ENCODE measurements at regions not wholly inside any gene's neighbourhood (a gene's known extent, or its start where the extent isn't known, plus 50 kb on each side); places are given as distances from the start of the nearest gene placed in this dataset.

DNA sequence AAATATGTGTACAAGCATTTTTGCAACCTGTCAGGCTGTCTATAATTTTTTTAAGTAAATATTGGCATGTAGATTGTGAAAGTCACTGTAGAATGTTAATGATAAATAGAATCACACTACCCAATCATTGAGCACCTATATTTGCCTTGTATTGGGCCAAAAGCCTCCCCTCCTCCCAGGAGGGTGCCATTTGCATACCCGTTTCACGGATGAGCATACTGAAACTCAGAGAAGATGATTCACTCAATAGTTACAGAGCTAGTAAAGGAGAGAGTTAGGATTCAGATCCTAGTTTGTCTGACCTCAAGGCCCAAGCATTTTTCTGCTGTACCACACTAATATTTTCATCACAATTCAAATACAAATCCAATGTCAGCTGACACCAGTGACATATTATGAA lies 299.7 kb upstream of the CDH11 start:
- TF ChIP-seq CTCF (IDR thresholded peaks at IDR 0.05) (no peak), POLR2A (IDR thresholded peaks at IDR 0.05) (no peak)
- H3K4me3 ChIP-seq = no peak overlapping the region
- H3K36me3 ChIP-seq = no peaks in the 10 kb centered on the region
- H3K9me3 ChIP-seq = no peaks in the 10 kb centered on the region
- no peak overlapping the region for H3K27ac ChIP-seq
- no peaks in the 10 kb centered on the region for H3K4me1 ChIP-seq
- no peaks in the 10 kb centered on the region for H3K27me3 ChIP-seq
- intact Hi-C loops (cut with DNase I; ENCODE audit: low total_unique reads) = no loop called here
- no peak for DNase-seq

GRCh38 chr16:65418435-65418834 lies 296.6 kb upstream of the CDH11 start:
- Histone ChIP-seq H3K27me3 (no peaks in the 10 kb centered on the region), H3K27ac (no peak overlapping the region), H3K4me1 (no peaks in the 10 kb centered on the region), H3K9me3 (no peaks in the 10 kb centered on the region), H3K36me3 (no peaks in the 10 kb centered on the region), H3K4me3 (no peak overlapping the region)
- intact Hi-C loops (cut with DNase I; ENCODE audit: low total_unique reads) = no loop called here
- TF ChIP-seq POLR2A (IDR thresholded peaks at IDR 0.05) = no peak
- no peak for TF ChIP-seq CTCF (IDR thresholded peaks at IDR 0.05)
- no peak for DNase-seq

DNA sequence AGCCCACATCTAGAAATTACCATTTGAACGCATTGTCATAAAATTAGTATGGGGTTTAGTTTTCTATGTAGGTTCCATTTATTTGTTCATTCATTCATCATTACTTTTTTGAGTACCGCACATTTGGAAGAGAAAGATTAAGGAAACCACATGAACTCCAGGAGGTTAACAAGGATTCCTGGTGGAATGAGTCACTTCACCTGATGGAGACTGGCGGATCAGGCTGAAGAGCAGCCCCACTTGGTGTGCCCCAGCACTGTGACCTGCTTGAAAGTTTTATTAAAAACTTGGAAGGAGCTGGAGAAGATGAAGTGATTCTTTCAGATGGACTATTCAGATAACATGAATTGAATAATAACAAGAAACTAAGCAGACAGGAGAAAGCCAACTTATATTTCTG lies 293.6 kb upstream of the CDH11 start:
- no peaks in the 10 kb centered on the region for H3K27me3 ChIP-seq
- no peaks in the 10 kb centered on the region for H3K9me3 ChIP-seq
- TF ChIP-seq POLR2A (IDR thresholded peaks at IDR 0.05) (no peak), CTCF (IDR thresholded peaks at IDR 0.05) (no peak)
- H3K27ac ChIP-seq = no peak overlapping the region
- H3K4me3 ChIP-seq = no peak overlapping the region
- DNase-seq = no peak
- H3K36me3 ChIP-seq = no peaks in the 10 kb centered on the region
- intact Hi-C loops (cut with DNase I; ENCODE audit: low total_unique reads) = no loop called here
- no peaks in the 10 kb centered on the region for H3K4me1 ChIP-seq

DNA sequence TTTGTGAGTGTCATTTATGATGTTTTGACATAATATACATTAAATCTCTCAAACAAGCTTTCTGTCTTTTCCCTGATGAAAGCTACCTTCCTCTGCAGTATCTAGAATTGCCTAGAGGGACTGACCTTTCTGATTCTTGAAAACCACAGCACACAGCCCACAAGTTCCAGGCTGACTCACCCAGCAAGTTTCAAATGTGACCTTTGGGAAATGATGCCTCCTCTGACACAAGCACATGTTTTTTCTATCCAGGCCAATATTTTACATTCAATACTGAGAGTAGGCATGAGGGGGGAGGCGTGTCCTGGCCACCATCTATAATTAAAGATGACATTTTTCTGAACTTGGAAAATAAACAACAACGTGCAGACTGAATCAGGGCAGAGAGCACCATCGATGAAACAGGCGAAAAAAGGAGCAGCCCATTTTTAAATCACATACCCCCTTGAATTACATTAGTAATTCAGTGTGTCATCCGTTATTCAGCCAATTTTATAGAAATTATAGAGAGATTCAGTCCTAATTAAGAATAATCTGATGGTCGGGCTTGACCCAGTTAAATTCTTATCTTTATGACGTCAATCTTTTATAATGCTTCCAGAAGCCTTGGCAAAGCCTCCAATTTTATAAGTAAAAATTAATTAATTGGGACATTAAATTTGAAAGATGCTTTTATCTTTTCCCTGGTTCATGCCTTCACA lies 292.6 kb upstream of the CDH11 start:
- no peaks in the 10 kb centered on the region for H3K4me1 ChIP-seq
- H3K36me3 ChIP-seq = no peaks in the 10 kb centered on the region
- DNase-seq = no peak
- H3K9me3 ChIP-seq = no peaks in the 10 kb centered on the region
- intact Hi-C loops (cut with DNase I; ENCODE audit: low total_unique reads) = no loop called here
- H3K27me3 ChIP-seq = no peaks in the 10 kb centered on the region
- H3K4me3 ChIP-seq = no peak overlapping the region
- H3K27ac ChIP-seq = no peak overlapping the region
- TF ChIP-seq POLR2A (IDR thresholded peaks at IDR 0.05) = no peak
- TF ChIP-seq CTCF (IDR thresholded peaks at IDR 0.05) = no peak

- no peak overlapping the region for H3K27ac ChIP-seq
- no peaks in the 10 kb centered on the region for H3K4me1 ChIP-seq
- intact Hi-C loops (cut with DNase I; ENCODE audit: low total_unique reads) = no loop called here
- H3K36me3 ChIP-seq = no peaks in the 10 kb centered on the region
- no peaks in the 10 kb centered on the region for H3K27me3 ChIP-seq
- H3K9me3 ChIP-seq = no peaks in the 10 kb centered on the region
- H3K4me3 ChIP-seq = no peak overlapping the region
- no peak for TF ChIP-seq POLR2A (IDR thresholded peaks at IDR 0.05)
- TF ChIP-seq CTCF (IDR thresholded peaks at IDR 0.05) = no peak
- no peak for DNase-seq
Observed at GRCh38 chr16:65413861-65414260, 292.0 kb upstream of the CDH11 start.

Measured in uterus (tissue), 3 donors.